ENCODE measurements at regions not wholly inside any gene's neighbourhood (a gene's known extent, or its start where the extent isn't known, plus 50 kb on each side); places are given as distances from the start of the nearest gene placed in this dataset.
"Not testable (repeated sequence)": the region's sequence is repeated elsewhere in the genome, so short reads cannot be mapped to it uniquely, and the experiment has no call there.

- no peak overlapping the region for H3K4me3 ChIP-seq (ENCODE audit: control insufficient read depth, low read depth, low read length)
- TF ChIP-seq CTCF (conservative IDR thresholded peaks at IDR 0.05; ENCODE audit: control insufficient read depth, insufficient read depth, low read depth, low read length), result no peak
- DNase-seq (ENCODE audit: low read depth), result no peak
Observed at GRCh38 chr12:31220061-31220460, 105.9 kb downstream of the SINHCAF start.

- H3K4me3 ChIP-seq (ENCODE audit: control insufficient read depth, low read depth, low read length), result no peak overlapping the region
- no peak for TF ChIP-seq CTCF (conservative IDR thresholded peaks at IDR 0.05; ENCODE audit: control insufficient read depth, insufficient read depth, low read depth, low read length)
- peak; percentile 20 for DNase-seq (ENCODE audit: low read depth)
Observed at GRCh38 chr12:31220633-31221550, 105.1 kb downstream of the SINHCAF start.

DNA sequence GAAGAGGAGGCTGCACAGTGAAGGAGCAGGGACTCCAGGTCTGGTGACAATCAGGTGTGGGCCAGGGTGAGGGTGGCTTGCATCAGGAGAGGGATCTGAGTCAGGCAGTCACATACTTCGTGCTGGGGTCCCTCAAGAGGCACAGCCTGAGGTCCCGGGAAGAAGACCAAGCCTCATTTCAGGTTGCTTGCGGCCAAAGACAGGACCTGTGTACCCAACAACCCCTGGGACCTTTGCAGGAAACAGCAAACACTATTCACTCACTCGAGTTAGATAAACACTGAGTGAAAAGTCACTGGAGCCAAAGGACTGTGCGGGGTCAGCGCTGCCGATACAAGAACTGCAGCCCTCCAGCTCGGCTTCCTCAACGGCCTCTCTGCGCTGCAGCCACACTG lies 104.4 kb downstream of the SINHCAF start:
- H3K4me3 ChIP-seq (ENCODE audit: control insufficient read depth, low read depth, low read length), result no peak overlapping the region

GRCh38 chr12:31222620-31223222 lies 103.2 kb downstream of the SINHCAF start:
- no peak for TF ChIP-seq CTCF (conservative IDR thresholded peaks at IDR 0.05; ENCODE audit: control insufficient read depth, insufficient read depth, low read depth, low read length)
- DNase-seq (ENCODE audit: low read depth), result no peak
- no peak overlapping the region for H3K4me3 ChIP-seq (ENCODE audit: control insufficient read depth, low read depth, low read length)

More for the DNA sequence above, 104.4 kb downstream of the SINHCAF start:
- TF ChIP-seq CTCF (conservative IDR thresholded peaks at IDR 0.05; ENCODE audit: control insufficient read depth, insufficient read depth, low read depth, low read length), result no peak
- DNase-seq (ENCODE audit: low read depth), result no peak

GRCh38 chr12:31223640-31224039 lies 102.3 kb downstream of the SINHCAF start:
- not testable (repeated sequence) for H3K4me3 ChIP-seq (ENCODE audit: control insufficient read depth, low read depth, low read length); DNase-seq (ENCODE audit: low read depth)

GRCh38 chr12:31224768-31225448 lies 101.0 kb downstream of the SINHCAF start:
- H3K4me3 ChIP-seq (ENCODE audit: control insufficient read depth, low read depth, low read length), result no peak overlapping the region
- TF ChIP-seq CTCF (conservative IDR thresholded peaks at IDR 0.05; ENCODE audit: control insufficient read depth, insufficient read depth, low read depth, low read length), result no peak
- no peak for DNase-seq (ENCODE audit: low read depth)
